Astrocyte (in vitro differentiated cells and primary cell): ENCODE measurements at regions not wholly inside any gene's neighbourhood (a gene's known extent, or its start where the extent isn't known, plus 50 kb on each side); places are given as distances from the start of the nearest gene placed in this dataset.

Experiments
- CTCF ChIP-seq: IDR thresholded peaks from 2 replicates; pipeline ENCODE4 v1.5.1; 2011; ENCODE audit warnings: low read depth, mild to moderate bottlenecking, inconsistent platforms, low read length, moderate library complexity; ENCODE audit not compliant: insufficient read depth
- EZH2 ChIP-seq: IDR thresholded peaks from 2 replicates; pipeline ENCODE4 v1.6.1; 2012; ENCODE audit warnings: mild to moderate bottlenecking, low read length, inconsistent platforms; ENCODE audit not compliant: insufficient read depth

- TF ChIP-seq CTCF, result no peak
- TF ChIP-seq EZH2, result no peak
Observed at GRCh38 chr14:82035397-82035796, 501.7 kb upstream of the SEL1L start.
